ENCODE measurements at regions not wholly inside any gene's neighbourhood (a gene's known extent, or its start where the extent isn't known, plus 50 kb on each side); places are given as distances from the start of the nearest gene placed in this dataset.

DNA sequence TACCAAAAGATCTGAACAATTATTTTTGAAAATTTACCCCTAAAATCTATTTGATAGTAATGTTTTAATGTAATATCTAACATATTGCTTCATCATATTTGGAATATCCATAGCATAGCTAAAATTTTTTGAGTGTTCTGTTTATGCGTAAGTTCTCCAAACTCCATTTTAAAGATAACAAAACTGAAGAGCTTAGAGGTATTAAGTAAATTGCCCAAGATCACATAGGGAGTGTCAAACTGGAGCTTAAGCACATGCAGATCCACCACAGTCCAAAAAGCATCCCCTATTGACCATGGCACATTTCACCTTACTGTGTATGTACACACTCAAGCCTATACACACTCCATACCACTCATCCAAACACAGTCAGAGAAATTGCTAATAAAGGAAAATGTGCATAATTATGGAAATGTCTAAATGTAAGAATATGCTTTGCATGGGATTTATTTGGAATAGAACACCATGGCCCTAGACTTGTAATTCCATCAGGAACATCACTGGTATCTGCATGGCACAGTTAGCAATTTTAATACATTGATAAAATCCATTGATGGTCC, 85.2 kb upstream of the TGFBR2 start:
- TF ChIP-seq, protein P1, sequence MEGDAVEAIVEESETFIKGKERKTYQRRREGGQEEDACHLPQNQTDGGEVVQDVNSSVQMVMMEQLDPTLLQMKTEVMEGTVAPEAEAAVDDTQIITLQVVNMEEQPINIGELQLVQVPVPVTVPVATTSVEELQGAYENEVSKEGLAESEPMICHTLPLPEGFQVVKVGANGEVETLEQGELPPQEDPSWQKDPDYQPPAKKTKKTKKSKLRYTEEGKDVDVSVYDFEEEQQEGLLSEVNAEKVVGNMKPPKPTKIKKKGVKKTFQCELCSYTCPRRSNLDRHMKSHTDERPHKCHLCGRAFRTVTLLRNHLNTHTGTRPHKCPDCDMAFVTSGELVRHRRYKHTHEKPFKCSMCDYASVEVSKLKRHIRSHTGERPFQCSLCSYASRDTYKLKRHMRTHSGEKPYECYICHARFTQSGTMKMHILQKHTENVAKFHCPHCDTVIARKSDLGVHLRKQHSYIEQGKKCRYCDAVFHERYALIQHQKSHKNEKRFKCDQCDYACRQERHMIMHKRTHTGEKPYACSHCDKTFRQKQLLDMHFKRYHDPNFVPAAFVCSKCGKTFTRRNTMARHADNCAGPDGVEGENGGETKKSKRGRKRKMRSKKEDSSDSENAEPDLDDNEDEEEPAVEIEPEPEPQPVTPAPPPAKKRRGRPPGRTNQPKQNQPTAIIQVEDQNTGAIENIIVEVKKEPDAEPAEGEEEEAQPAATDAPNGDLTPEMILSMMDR (IDR thresholded peaks at IDR 0.05) = no peak
- no peak for TF ChIP-seq POLR2A (IDR thresholded peaks at IDR 0.05)
